IMR-90 (cell line): ENCODE measurements at regions not wholly inside any gene's neighbourhood (a gene's known extent, or its start where the extent isn't known, plus 50 kb on each side); places are given as distances from the start of the nearest gene placed in this dataset.

Experiments
- ATAC-seq: fragments of 200-7000 bp; cut with Tn5 transposase; 2 replicates; pipeline ENCODE4 v1.9.1; 2020; ENCODE audit warnings: low read depth, mild to moderate bottlenecking, moderate library complexity
- BruUV-seq: library from RNA; stranded (reverse); fragments of 400-500 nt; replicated peaks from 2 replicates; lab custom pipeline; 2021; lab: Mats Ljungman, UMichigan
- CTCF ChIA-PET: fragments of 300-600 bp; formaldehyde crosslinking; extraction: SDS; loops from one replicate; lab custom pipeline; 2021; ENCODE audit warnings: antibody characterized with exemption; lab: Yijun Ruan, JAX
- POLR2A ChIA-PET: fragments of 300-600 bp; sonication (Branson Sonifier 250); formaldehyde crosslinking; loops from one replicate; lab custom pipeline; 2022; ENCODE audit warnings: antibody characterized with exemption; ENCODE audit not compliant: unreplicated experiment; lab: Charles Lee
- DNase-seq: peaks from one replicate; pipeline ENCODE4 v3.0.0; 2013
- H2AFZ ChIP-seq: replicated peaks from 2 replicates; pipeline ENCODE3; 2013; ENCODE audit warnings: low read length, mild to moderate bottlenecking; ENCODE audit not compliant: poor library complexity
- H2AK5ac ChIP-seq: 2 replicates; pipeline ENCODE4 v1.6.1; 2013; ENCODE audit warnings: low read depth, low read length, inconsistent platforms
- H2AK9ac ChIP-seq: replicated peaks from 2 replicates; pipeline ENCODE3; 2013; ENCODE audit warnings: mild to moderate bottlenecking, low read depth, low read length, moderate library complexity; ENCODE audit not compliant: poor library complexity
- H2BK120ac ChIP-seq: 2 replicates; pipeline ENCODE4 v1.6.1; 2013; ENCODE audit warnings: low read depth, low read length, inconsistent platforms
- H2BK15ac ChIP-seq: 3 replicates; pipeline ENCODE4 v1.6.1; 2013; ENCODE audit warnings: low read depth, low read length, inconsistent platforms
- H2BK20ac ChIP-seq: 2 replicates; pipeline ENCODE4 v1.6.1; 2013; ENCODE audit warnings: low read depth, mild to moderate bottlenecking, inconsistent platforms, low read length, moderate library complexity
- H2BK5ac ChIP-seq: 2 replicates; pipeline ENCODE4 v1.6.1; 2013; ENCODE audit warnings: mild to moderate bottlenecking, low read depth, low read length, inconsistent platforms; ENCODE audit not compliant: poor library complexity, severe bottlenecking
- H3K14ac ChIP-seq: replicated peaks from 2 replicates; pipeline ENCODE4 v1.6.1; 2013; ENCODE audit warnings: low read depth, low read length, inconsistent platforms
- H3K18ac ChIP-seq: 2 replicates; pipeline ENCODE4 v1.6.1; 2013; ENCODE audit warnings: low read depth, low read length, control low read depth
- H3K23ac ChIP-seq: 2 replicates; pipeline ENCODE4 v1.6.1; 2013; ENCODE audit warnings: low read depth, low read length, inconsistent platforms
- H3K27ac ChIP-seq: 2 replicates; pipeline ENCODE4 v1.5.1; 2013; ENCODE audit warnings: mild to moderate bottlenecking, control low read depth, low read length; ENCODE audit not compliant: insufficient read depth
- H3K27me3 ChIP-seq: 2 replicates; pipeline ENCODE4 v1.6.1; 2013; ENCODE audit warnings: low read length; ENCODE audit not compliant: control insufficient read depth, insufficient read depth
- H3K36me3 ChIP-seq: 2 replicates; pipeline ENCODE4 v1.6.1; 2013; ENCODE audit warnings: low read length, mixed read lengths; ENCODE audit not compliant: control insufficient read depth, insufficient read depth
- H3K4ac ChIP-seq: 2 replicates; pipeline ENCODE4 v1.6.1; 2013; ENCODE audit warnings: low read depth, low read length, inconsistent platforms
- H3K4me1 ChIP-seq: 2 replicates; pipeline ENCODE4 v1.6.1; 2013; ENCODE audit warnings: low read length, mixed read lengths; ENCODE audit not compliant: control insufficient read depth, insufficient read depth
- H3K4me2 ChIP-seq: 2 replicates; pipeline ENCODE4 v1.6.1; 2013; ENCODE audit warnings: low read depth, mild to moderate bottlenecking, control low read depth, low read length, moderate library complexity
- H3K4me3 ChIP-seq: 2 replicates; pipeline ENCODE4 v1.5.1; 2013; ENCODE audit warnings: low read depth, mild to moderate bottlenecking, control low read depth, low read length, moderate library complexity; ENCODE audit not compliant: insufficient read depth
- H3K56ac ChIP-seq: 2 replicates; pipeline ENCODE4 v1.6.1; 2013; ENCODE audit warnings: low read length, inconsistent platforms; ENCODE audit not compliant: insufficient read depth; ENCODE audit errors: extremely low read depth
- H3K79me1 ChIP-seq, 2 experiments: 2 replicates each; pipeline ENCODE4 v1.6.1; 2013; ENCODE audit warnings: low read length in 2 of 2, inconsistent platforms in 1 of 2, low read depth in 1 of 2
- H3K9ac ChIP-seq: 2 replicates; pipeline ENCODE4 v1.6.1; 2013; ENCODE audit warnings: low read depth, low read length, control low read depth
- H3K9me1 ChIP-seq: 2 replicates; pipeline ENCODE4 v1.6.1; 2013; ENCODE audit warnings: low read length, inconsistent platforms; ENCODE audit not compliant: insufficient read depth
- H3K9me3 ChIP-seq: 2 replicates; pipeline ENCODE4 v1.6.1; 2013; ENCODE audit warnings: low read length; ENCODE audit not compliant: control insufficient read depth, insufficient read depth
- H4K20me1 ChIP-seq: 2 replicates; pipeline ENCODE4 v1.6.1; 2013; ENCODE audit warnings: low read length, inconsistent platforms; ENCODE audit not compliant: insufficient read depth
- H4K5ac ChIP-seq: 2 replicates; pipeline ENCODE4 v1.6.1; 2013; ENCODE audit warnings: mild to moderate bottlenecking, low read depth, low read length, control low read depth
- H4K8ac ChIP-seq, 2 experiments: 2 replicates each; pipeline ENCODE4 v1.6.1; 2013; ENCODE audit warnings: low read depth in 2 of 2, low read length in 2 of 2, control low read depth in 1 of 2, inconsistent platforms in 1 of 2
- H4K91ac ChIP-seq: 2 replicates; pipeline ENCODE4 v1.6.1; 2013; ENCODE audit warnings: low read depth, low read length, inconsistent platforms; ENCODE audit not compliant: insufficient read depth
- CEBPB ChIP-seq: IDR thresholded peaks from 2 replicates; pipeline ENCODE4 v1.6.1; 2012; ENCODE audit warnings: low read depth, low read length, improper control_type of control experiment
- RCOR1 ChIP-seq: IDR thresholded peaks from 2 replicates; pipeline ENCODE4 v1.6.1; 2012; ENCODE audit warnings: mild to moderate bottlenecking, low read length, improper control_type of control experiment; ENCODE audit not compliant: insufficient replicate concordance
- SMC3 ChIP-seq: fragments of 150-350 bp; IDR thresholded peaks from 2 replicates; pipeline ENCODE4 v1.6.1; 2016; ENCODE audit warnings: low read depth, mild to moderate bottlenecking, antibody characterized with exemption, low read length, moderate library complexity
- dilution Hi-C: fragments of 300-500 bp; cut with HindIII; formaldehyde crosslinking; loops from one replicate; pipeline ENCODE4 v1.14.3; 2018; ENCODE audit warnings: low sequenced_read_pairs; ENCODE audit not compliant: unreplicated experiment
- in situ Hi-C: fragments of 300-500 bp; cut with MboI; formaldehyde crosslinking; loops from 3 replicates; pipeline ENCODE4 v1.14.3; 2019; ENCODE audit warnings: low sequenced_read_pairs, inconsistent platforms, mixed read lengths
- intact Hi-C: fragments of 100-400 bp; cut with micrococcal nuclease; formaldehyde crosslinking; loops from 2 replicates; pipeline ENCODE4 v1.10.0; 2022

DNA sequence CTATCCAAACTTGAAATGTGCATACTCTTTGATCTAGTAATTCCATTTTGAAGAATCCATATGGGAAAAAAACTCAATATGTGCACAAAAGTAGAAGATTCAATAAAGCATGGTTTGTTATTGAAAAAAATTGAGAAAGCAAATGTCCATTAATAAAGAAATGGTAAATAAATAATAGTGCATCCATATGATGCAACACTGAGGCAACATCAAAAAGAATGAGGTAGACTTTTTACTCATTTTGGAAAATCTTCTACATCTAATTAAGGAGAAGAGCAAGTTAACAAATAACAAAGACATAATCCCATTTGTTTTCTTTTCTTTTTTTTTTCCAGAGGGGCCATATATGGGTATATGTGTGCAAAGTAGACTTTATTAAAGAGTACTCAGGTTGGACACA lies 52.5 kb upstream of the FST start:
- Histone ChIP-seq H3K56ac (no peak overlapping the region), H3K4ac (peak overlapping the region; percentile 73; the same call in 1 of the 2 replicates)
- CTCF ChIA-PET, result no interaction called here

More for the DNA sequence above, 52.5 kb upstream of the FST start:
- no peak overlapping the region for H3K9ac ChIP-seq
- intact Hi-C loops, result no loop called here
- H2BK5ac ChIP-seq, result peak overlapping the region; percentile 74
- POLR2A ChIA-PET, result no interaction called here
- ATAC-seq, result no peak
- no peak overlapping the region; the same call in 2 of the 3 replicates for H2BK15ac ChIP-seq
- no peak overlapping the region for H3K4me2 ChIP-seq
- H3K14ac ChIP-seq, result no peak overlapping the region
- no peak overlapping the region for H2AFZ ChIP-seq
- no peaks in the 10 kb centered on the region for H3K9me3 ChIP-seq
- H3K4me1 ChIP-seq, result peaks cover 22% of the 10 kb centered on the region
- no peak overlapping the region for H2AK5ac ChIP-seq
- in situ Hi-C loops, result no loop called here
- no peaks in the 10 kb centered on the region for H3K27me3 ChIP-seq
- H3K9me1 ChIP-seq, result peaks cover 13% of the 10 kb centered on the region
- DNase-seq, result no peak
- H3K36me3 ChIP-seq, result no peaks in the 10 kb centered on the region
- peak overlapping the region in 1 of 2 experiments; percentile 79; a peak in 3 of 4 replicates for H4K8ac ChIP-seq
- no peak overlapping the region for H2BK20ac ChIP-seq
- no peaks in the 10 kb centered on the region for H4K20me1 ChIP-seq
- H3K4me3 ChIP-seq, result no peak overlapping the region
- no peak overlapping the region for H3K18ac ChIP-seq
- no TSS peak for BruUV-seq
- no peak overlapping the region for H4K91ac ChIP-seq
- peaks cover 0 to 7% of the 10 kb centered on the region in 2 experiments; a peak in 3 of 4 replicates for H3K79me1 ChIP-seq
- H2AK9ac ChIP-seq, result no peak overlapping the region
- TF ChIP-seq CEBPB, result peak; percentile 82
- TF ChIP-seq RCOR1, result no peak
- TF ChIP-seq SMC3, result no peak
- no peak overlapping the region for H3K27ac ChIP-seq
- H3K23ac ChIP-seq, result no peak overlapping the region
- 0 out of 2 replicates have a peak overlapping the region, but pooled peaks have one; percentile 83 for H2BK120ac ChIP-seq
- no peak overlapping the region for H4K5ac ChIP-seq
- dilution Hi-C loops, result no loop called here
